Germinal center (tissue), 1 donor: ENCODE measurements at regions not wholly inside any gene's neighbourhood (a gene's known extent, or its start where the extent isn't known, plus 50 kb on each side); places are given as distances from the start of the nearest gene placed in this dataset.

Experiments
- DNase-seq: peaks from one replicate; pipeline ENCODE4 v3.0.0; 2012; ENCODE audit warnings: mixed read lengths, low spot score

DNA sequence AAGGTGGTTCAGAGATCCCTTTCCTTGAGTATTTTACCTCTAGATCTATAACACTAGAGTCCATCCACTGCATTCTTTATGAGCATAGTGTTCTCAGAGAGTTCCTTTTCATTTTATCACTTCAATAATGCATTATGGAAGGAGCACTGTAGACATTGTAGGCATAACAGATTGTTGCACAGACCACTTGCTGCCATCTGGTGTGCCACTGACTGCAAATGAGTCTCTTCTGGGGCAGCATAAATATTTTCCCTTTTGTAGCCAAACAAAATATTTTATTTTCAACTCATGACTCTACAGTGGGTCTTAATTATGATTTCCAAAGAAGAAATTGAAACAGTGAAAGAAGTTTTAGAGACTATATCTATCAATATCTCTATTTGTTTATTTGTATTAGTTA, 290.4 kb downstream of the OLFM3 start:
- DNase-seq, result no peak

DNA sequence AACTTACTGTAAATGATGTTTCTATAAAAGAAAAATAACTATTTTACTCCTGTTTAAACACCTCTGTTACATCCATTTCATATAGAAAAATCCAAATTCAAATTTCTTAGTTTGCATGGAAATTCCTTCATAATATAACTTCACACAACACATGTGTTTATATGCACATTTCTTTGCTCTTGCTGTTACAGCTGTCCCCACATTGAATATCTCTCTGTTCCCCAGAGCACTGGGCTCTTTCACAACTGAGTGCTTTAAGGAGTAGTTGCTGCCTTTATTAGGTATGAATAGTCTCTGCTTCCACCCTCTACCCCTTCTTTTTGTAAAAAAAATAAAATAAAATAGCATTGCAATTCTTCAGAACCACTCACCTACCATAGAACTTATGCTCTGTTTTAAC, 287.0 kb downstream of the OLFM3 start:
- no peak for DNase-seq

DNA sequence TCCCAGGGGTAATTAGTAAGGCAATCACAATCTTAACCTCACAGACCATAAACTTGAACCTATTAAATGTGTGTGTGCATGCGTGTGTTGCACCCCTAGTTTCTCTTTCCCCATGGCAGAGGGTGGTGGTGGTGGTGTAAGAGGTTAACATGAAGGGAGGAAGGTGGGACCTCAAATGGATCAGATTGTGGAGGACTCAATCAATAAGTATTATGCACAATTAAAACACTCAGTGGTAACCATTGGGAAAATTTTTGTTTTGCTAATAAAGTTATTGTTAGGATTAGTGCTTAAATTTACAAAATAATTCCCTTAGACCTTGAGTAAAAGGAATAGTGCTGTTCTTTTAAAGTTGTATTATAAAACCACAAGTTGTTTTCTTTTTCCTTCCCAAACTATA, 283.0 kb downstream of the OLFM3 start:
- no peak for DNase-seq

DNA sequence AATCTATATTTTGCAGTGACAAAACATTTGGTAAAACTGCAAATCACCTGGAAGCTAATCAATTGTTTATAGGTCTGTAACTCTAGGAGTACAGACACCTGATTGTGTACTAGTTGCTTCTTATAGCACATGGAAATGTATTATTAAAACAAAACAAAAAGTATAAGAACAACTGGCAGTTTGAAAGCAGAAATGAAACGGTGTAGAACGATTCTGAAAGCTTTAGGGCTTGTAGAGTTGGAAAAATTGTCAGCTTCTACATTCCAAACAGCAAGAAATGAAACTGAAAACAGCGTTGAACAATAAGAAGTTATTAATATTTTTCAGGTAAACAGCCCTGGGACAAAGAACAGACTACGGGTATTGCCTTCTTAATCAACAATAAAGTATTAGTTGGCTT, 273.3 kb downstream of the OLFM3 start:
- DNase-seq, result no peak

DNA sequence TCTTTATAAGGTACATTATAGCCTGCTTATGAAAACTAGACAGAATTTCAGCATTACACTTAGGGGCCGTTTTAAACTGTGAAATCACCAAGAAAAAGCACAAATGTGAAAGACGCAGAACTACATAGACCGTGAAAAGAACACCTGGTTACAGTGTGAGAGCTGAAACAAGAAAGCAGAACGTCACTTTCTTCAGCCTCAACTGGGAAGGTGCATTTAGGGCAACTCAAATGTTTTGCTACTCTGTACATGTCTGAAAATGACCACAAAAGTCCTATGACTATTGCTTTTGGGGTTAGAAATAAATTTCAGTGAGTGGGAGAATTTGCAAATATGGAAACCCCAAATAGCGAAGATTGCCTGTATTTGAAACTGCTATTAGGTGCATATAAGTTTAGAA, 268.7 kb downstream of the OLFM3 start:
- DNase-seq, result no peak

DNA sequence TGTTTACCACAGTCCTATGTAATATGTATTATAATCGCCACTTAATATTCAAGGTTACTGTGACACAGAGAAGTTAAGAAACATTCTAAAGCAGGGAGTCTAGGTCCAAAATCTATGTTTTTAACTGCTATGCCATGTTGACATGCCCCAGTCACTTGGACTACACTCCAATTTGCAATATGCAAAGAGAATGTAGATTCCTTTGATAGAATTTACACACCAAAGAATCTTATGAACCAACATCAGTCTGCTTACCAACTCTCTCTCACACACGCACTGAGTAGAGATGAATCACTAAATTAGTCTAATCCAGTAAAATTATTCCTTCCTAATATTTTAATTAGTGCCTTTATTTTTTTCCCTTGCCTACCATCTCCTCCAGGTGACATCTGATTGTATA, 266.2 kb downstream of the OLFM3 start:
- DNase-seq, result no peak

DNA sequence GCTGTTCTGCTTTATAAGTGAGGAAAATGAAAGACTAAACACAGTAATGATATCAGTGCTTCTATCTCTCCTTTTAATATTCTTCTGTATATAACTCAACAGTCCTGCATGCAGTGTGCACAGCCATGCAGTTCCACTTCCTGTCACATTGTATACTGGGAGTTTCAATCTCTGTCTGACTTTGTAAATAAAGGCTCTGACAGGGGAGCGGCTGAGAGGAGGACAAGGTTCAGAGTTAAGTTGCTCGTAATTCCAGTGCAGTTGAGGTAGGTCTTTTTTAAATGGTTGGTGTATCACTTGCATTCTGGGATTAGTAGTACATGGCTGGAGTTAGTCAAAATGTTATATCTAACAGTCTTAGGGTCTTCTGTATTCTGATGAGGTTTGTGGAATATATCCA, 264.5 kb downstream of the OLFM3 start:
- DNase-seq, result no peak

DNA sequence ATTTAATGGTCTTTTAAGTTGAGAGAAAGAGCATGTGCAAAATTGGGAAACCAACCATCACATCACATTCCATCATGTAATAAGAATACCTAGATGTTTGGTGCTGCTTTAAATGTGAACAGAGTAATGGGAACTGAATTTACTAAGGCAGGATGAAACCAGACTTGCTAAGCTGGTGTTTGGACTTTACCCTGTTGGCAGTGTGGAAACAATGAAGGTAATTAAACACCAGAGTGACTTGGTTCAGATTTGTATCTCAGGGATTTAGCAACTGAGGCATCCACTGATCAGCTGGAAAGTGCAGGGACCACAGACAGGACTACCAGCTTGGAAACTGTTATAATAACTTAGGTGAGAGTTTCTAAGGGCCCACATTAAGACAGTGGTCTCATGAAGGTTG, 263.4 kb downstream of the OLFM3 start:
- no peak for DNase-seq

DNA sequence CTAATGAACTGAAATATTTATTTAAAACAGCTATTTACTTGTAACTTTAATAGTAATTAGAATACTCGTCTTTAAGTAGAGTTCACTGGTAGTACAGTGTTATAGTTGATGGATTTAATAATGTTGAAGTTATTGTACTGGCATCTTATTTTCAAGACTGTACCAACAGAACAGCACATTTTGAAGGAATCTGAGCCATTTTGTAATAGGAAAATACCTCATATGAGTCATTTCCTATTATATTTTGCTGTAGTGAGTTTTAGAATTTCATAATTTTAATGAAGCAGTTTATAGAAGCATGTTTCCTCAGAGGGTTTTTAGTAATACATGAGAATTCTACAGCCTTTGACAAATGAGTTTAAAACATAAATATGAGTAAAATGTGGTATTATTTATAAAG, 258.3 kb downstream of the OLFM3 start:
- DNase-seq, result no peak

DNA sequence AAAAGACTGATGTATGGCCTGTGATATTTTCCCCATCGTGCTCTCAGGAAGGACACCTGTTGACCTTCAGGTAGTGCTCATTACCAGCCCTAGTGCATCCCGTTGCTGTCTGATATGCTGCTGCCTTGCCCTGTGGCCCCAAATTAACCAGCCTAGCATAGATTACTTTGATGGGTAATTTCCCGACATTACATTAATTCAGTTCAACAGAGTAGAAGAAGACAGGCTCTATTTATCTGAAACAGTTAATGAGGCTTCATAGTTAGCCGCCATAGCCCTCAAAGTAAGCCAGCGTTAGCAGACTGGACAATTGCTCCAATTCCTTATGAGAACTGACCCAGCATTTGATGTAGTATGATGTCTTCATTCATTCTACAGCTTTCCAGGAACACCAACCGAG, 257.6 kb downstream of the OLFM3 start:
- no peak for DNase-seq

DNA sequence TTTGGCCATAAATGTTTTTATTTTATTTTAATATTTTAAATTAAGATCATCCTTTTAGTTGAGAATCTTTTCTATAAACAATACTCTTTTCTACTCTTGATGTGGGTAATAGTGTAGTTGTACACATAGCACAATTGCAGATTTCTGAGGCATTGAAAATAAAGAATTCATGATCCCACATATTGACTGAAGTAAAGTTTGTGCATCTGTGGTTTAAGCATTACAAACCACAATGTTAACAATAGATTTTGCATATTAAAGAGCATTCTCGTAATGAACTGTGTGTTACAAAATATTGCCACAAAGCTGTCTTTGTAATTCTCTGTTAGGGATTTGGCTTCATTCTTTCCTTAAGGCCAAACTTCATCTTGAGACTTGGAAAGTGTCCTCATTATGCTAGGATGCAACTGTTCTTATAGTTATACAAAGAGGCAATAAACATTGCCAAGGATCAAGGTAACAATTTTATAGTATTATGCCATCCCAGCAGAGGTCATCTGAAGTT, 256.8 kb downstream of the OLFM3 start:
- no peak for DNase-seq

DNA sequence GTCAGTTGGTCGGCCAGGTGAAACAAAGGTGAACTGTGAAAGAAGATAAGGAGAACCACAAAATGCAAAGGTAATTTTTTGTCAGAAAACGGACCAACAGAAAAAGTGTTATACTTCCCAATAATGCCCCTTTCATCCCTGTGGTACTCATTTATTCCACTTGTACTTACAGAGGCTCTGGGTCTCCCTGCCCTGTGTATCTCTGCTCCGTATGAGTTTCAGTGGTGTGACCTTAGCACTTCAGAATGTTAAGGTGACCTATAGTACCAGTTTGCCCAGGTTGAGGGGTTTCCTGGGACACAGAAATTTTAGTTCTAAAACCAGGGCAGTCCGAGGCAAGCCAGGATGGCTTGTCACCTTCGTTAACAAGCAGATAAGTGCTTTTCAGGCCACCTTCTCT, 254.8 kb downstream of the OLFM3 start:
- DNase-seq, result no peak

DNA sequence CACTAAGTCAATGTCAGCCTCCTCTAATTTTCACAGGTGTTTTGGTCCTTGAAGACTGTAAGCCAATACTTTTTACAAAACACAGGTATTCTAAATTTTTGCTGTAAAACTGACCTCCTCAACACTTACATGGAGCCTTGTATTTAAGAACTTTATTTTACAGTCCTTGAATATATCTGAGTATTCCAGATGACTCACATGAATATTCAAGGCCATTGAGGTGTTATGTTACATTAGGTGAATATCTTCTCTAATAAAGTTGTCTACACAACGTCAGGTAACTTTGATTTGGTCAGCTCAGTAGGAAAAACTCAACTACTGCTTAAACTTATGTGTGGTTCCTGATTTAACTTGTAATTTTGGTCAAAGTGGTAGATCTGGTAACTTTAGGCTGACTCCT, 254.2 kb downstream of the OLFM3 start:
- no peak for DNase-seq

DNA sequence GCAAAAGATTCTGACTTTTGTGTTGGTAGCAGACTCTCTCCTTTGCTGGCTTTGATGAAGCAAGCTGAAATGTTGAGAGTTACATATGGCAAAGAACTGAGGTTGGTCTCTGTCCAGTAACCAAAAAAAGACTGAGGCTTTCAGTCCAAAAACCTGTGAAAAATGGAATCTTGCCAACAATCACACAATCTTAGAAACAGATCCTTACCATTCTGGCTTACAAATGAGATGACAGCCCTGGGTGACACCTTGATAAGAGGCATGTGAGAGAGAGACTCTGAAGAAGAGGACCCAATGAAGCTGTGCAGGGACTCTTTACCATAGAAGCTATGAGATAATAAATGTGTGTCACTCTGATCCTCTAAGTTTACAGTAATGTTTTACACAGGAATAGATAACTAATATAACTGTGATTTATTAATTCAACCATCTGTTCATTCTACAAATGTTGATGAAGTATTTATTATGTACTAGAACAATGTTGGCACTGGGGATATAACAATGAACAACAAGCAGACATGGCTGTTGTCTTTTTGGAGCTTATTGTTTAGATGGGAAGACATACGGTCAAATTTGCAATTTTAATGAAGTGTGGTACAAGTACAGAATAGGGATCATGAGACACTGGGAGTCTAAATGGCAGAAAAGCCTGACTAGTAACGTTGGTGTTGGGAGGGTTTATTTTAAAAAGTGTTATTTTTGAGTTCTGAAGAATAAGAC, 251.0 kb downstream of the OLFM3 start:
- no peak for DNase-seq

DNA sequence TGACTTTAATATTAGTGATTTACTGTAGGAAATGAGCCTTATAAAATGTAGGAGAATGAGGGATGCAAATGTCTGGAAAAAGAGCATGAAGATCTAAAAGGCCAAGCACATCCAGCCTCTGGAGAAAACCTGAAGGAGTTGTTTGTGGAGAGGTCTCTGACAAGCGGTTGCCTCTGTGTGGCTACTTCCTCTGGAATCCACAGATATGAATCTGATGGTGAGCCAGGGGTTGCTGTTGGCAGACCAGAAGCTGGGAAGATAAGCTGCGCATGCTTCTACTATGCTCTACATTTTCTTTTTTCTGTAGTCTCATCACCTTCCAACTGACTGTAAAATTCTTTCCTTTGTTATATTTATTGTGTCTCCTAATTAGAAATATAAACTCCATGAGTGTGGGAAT, 248.6 kb downstream of the OLFM3 start:
- DNase-seq, result no peak
